ENCODE measurements at regions not wholly inside any gene's neighbourhood (a gene's known extent, or its start where the extent isn't known, plus 50 kb on each side); places are given as distances from the start of the nearest gene placed in this dataset.

GRCh38 chr4:59936566-59936965 is 1263.6 kb upstream of the ADGRL3 start:
- ChIA-PET CTCF (no interaction called here), POLR2A (no interaction called here)
- no peak for DNase-seq (ENCODE audit: low read depth, low spot score)
- H3K4me3 ChIP-seq (ENCODE audit: low read depth, low read length) = no peak overlapping the region
- TF ChIP-seq CTCF (IDR thresholded peaks at IDR 0.05; ENCODE audit: insufficient read depth, low read length, missing control alignments) = no peak

DNA sequence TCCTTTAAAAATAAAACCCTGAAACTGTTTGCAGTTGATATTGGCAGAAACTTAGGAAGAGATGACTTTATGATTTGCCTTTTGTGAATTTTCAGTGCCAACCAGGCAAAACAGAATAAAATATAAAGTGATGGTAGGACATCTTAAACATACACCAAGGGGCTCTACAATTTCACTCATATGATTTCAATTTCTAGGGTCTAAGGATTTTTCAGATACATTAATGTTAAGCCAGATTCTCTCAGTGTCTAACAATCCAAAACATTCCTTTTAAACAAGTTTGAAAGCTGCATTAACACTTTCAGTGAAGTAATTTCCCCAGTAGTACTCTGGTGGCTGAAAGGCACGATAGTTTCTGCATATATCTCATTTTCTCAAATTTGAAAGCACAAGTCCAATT is 1262.0 kb upstream of the ADGRL3 start:
- H3K4me3 ChIP-seq (ENCODE audit: low read depth, low read length) = no peak overlapping the region
- POLR2A ChIA-PET = no interaction called here

DNA sequence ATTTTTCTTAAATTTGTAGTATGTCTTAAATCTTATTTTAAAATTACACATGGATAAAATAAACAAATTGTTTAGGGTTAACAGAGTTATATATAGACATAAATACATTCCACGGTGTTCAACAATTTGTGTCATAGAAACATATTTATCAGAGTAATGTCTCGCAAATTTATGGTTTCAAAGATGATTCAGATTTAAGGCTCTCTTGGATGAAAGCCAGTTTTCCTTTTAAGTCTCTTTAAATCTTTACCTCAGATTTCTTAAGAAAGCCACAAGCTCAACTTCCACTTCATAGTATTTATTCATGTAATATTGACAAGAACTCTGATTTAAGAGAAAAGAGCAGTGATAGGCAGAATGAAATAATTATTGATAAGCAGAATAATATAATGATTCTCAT is 1254.8 kb upstream of the ADGRL3 start:
- no peak overlapping the region for H3K4me3 ChIP-seq (ENCODE audit: low read depth, low read length)
- ChIA-PET POLR2A (no interaction called here), CTCF (no interaction called here)
- no peak for TF ChIP-seq CTCF (IDR thresholded peaks at IDR 0.05; ENCODE audit: insufficient read depth, low read length, missing control alignments)
- no peak for DNase-seq (ENCODE audit: low read depth, low spot score)

More for the DNA sequence above, 1262.0 kb upstream of the ADGRL3 start:
- CTCF ChIA-PET = no interaction called here
- no peak for TF ChIP-seq CTCF (IDR thresholded peaks at IDR 0.05; ENCODE audit: insufficient read depth, low read length, missing control alignments)
- DNase-seq (ENCODE audit: low read depth, low spot score) = no peak

GRCh38 chr4:59945716-59946115 is 1254.4 kb upstream of the ADGRL3 start:
- no peak overlapping the region for H3K4me3 ChIP-seq (ENCODE audit: low read depth, low read length)
- ChIA-PET CTCF (no interaction called here), POLR2A (no interaction called here)
- no peak for TF ChIP-seq CTCF (IDR thresholded peaks at IDR 0.05; ENCODE audit: insufficient read depth, low read length, missing control alignments)
- no peak for DNase-seq (ENCODE audit: low read depth, low spot score)

DNA sequence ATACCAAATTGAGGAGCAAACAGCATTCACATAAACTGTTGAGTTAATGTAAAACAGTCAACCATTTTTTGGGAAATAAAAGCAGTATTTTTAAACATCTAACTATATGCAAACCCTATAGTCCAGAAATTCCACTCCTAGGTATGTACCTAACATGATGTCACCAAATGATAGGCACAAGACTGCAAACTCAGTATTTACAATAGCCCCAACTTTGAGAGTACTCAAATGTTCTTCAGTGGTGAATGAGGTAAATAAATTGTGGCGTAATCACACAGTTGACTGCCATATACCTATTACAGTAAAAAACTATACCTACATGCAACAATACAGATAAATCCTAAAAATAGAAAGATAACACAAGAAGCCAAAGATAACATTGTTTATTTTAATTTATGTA is 1243.8 kb upstream of the ADGRL3 start:
- CTCF ChIA-PET = no interaction called here
- no peak overlapping the region for H3K4me3 ChIP-seq (ENCODE audit: low read depth, low read length)
- no peak for TF ChIP-seq CTCF (IDR thresholded peaks at IDR 0.05; ENCODE audit: insufficient read depth, low read length, missing control alignments)
- DNase-seq (ENCODE audit: low read depth, low spot score) = no peak
- POLR2A ChIA-PET = no interaction called here

DNA sequence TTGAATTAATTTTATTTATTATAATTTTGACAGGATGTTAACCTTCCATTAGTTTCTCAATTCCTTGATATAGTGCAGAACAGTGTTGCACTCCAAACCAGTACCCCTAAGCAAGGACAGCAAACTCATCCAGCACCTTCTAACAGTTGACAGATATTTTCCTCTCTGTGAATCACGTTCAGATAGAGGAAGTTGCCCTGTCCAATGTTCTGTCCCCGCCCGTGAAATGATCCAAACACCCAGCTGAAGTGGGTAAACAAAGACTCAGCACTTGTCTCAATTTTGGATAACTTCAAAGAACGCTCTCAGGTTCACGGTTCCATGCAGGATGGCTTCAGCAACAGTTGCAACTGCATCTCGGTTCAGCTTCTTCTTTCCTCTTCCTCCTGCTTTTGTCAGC is 1240.0 kb upstream of the ADGRL3 start:
- POLR2A ChIA-PET = no interaction called here
- no peak for DNase-seq (ENCODE audit: low read depth, low spot score)
- no peak for TF ChIP-seq CTCF (IDR thresholded peaks at IDR 0.05; ENCODE audit: insufficient read depth, low read length, missing control alignments)
- no peak overlapping the region for H3K4me3 ChIP-seq (ENCODE audit: low read depth, low read length)
- CTCF ChIA-PET = no interaction called here
